K562 (cell line): ENCODE measurements at regions not wholly inside any gene's neighbourhood (a gene's known extent, or its start where the extent isn't known, plus 50 kb on each side); places are given as distances from the start of the nearest gene placed in this dataset.

Experiments used
- ATAC-seq: fragments of 200-7000 bp; cut with Tn5 transposase; 3 replicates; pipeline ENCODE4 v1.9.1; 2020; ENCODE audit warnings: moderate library complexity
- BruUV-seq: library from RNA; stranded (reverse); fragments of 400-500 nt; replicated peaks from 2 replicates; lab custom pipeline; 2021; lab: Mats Ljungman, UMichigan
- CTCF ChIA-PET: fragments of 300-600 bp; formaldehyde crosslinking; extraction: SDS; loops from one replicate; lab custom pipeline; 2021; ENCODE audit warnings: low intra/inter-chr PET ratio; lab: Yijun Ruan, JAX
- POLR2A ChIA-PET: fragments of 300-600, 350-650 bp; sonication (Branson Sonifier 250); formaldehyde crosslinking; extraction: SDS; loops from one replicate; lab custom pipeline; 2021; ENCODE audit warnings: antibody characterized with exemption, inconsistent platforms; lab: Yijun Ruan, JAX
- DNase-seq, 4 experiments: peaks; one replicate each; pipeline versions ENCODE4 v3.0.0 to v3.0.0-alpha.2; 2011 to 2018; ENCODE audit warnings: low spot score in 3 of 4, mixed read lengths in 3 of 4; ENCODE audit errors: extremely low read depth in 1 of 4
- FAIRE-seq: peaks from 2 replicates; lab custom pipeline; 2011; peaks lifted over from hg19 to GRCh38; lab: Jason Lieb, UNC
- H2AFZ ChIP-seq: 2 replicates; pipeline ENCODE4 v1.6.0; 2011; ENCODE audit warnings: low read depth, low read length, control low read depth, inconsistent platforms
- H3K27ac ChIP-seq: fragments of 200-600 bp; 3 replicates; pipeline ENCODE4 v1.8.0; 2011; ENCODE audit warnings: low read depth, mild to moderate bottlenecking, control low read depth, inconsistent platforms, low read length, moderate library complexity, mixed read lengths; ENCODE audit errors: extremely low read depth
- H3K27me3 ChIP-seq, 2 experiments: fragments of 300-600 bp in 1 of 2; 2 replicates in 1 of 2; 3 replicates in 1 of 2; pipeline versions ENCODE4 v1.6.0 to v1.8.0; 2011; ENCODE audit warnings: inconsistent platforms in 2 of 2, low read length in 2 of 2, mild to moderate bottlenecking in 1 of 2, mixed read lengths in 1 of 2, moderate library complexity in 1 of 2; ENCODE audit not compliant: control insufficient read depth in 2 of 2, insufficient read depth in 2 of 2
- H3K36me3 ChIP-seq: fragments of 300-600 bp; 3 replicates; pipeline ENCODE4 v1.8.0; 2011; ENCODE audit warnings: mild to moderate bottlenecking, low read length, inconsistent platforms; ENCODE audit not compliant: control insufficient read depth, insufficient read depth
- H3K4me1 ChIP-seq, 2 experiments: fragments of 200-600 bp in 1 of 2; replicated peaks in 1 of 2; 2 replicates in 1 of 2; 3 replicates in 1 of 2; pipeline versions ENCODE4 v1.5.1 to v1.8.0; 2011; ENCODE audit warnings: inconsistent platforms in 2 of 2, low read length in 2 of 2, mild to moderate bottlenecking in 1 of 2, mixed read lengths in 1 of 2, moderate library complexity in 1 of 2; ENCODE audit not compliant: control insufficient read depth in 2 of 2, insufficient read depth in 2 of 2
- H3K4me2 ChIP-seq: 2 replicates; pipeline ENCODE4 v1.6.1; 2011; ENCODE audit warnings: low read length, control low read depth, inconsistent platforms, mixed read lengths; ENCODE audit not compliant: insufficient read depth
- H3K4me3 ChIP-seq: fragments of 200-600 bp; sonication (generic), shearing (Covaris generic); 2 replicates; pipeline ENCODE4 v1.5.1; 2016; ENCODE audit warnings: control low read depth, inconsistent platforms
- H3K79me2 ChIP-seq: fragments of 200-600 bp; 3 replicates; pipeline ENCODE4 v1.8.0; 2011; ENCODE audit warnings: low read length, inconsistent platforms; ENCODE audit not compliant: control insufficient read depth, insufficient read depth
- H3K9ac ChIP-seq, 2 experiments: 2 replicates each; pipeline versions ENCODE4 v1.6.0 to v1.6.1; 2011; ENCODE audit warnings: low read depth in 2 of 2, low read length in 2 of 2, control low read depth in 1 of 2, inconsistent platforms in 1 of 2, mild to moderate bottlenecking in 1 of 2, mixed read lengths in 1 of 2; ENCODE audit not compliant: insufficient read depth in 1 of 2
- H3K9me1 ChIP-seq: one replicate; pipeline ENCODE4 v1.6.0; 2011; ENCODE audit warnings: inconsistent platforms, mild to moderate bottlenecking, low read length, moderate library complexity; ENCODE audit not compliant: control insufficient read depth, insufficient read depth
- H3K9me3 ChIP-seq: replicated peaks from 2 replicates; pipeline ENCODE4 v1.5.1; 2011; ENCODE audit warnings: low read depth, low read length, inconsistent platforms; ENCODE audit not compliant: control insufficient read depth, insufficient read depth
- H4K20me1 ChIP-seq: replicated peaks from 2 replicates; pipeline ENCODE4 v1.6.1; 2011; ENCODE audit warnings: low read length, inconsistent platforms, mixed read lengths; ENCODE audit not compliant: control insufficient read depth, insufficient read depth
- ATF1 ChIP-seq, 2 experiments: fragments of 450-650 bp in 1 of 2; IDR thresholded peaks; 2 replicates each; pipeline ENCODE4 v1.6.1; 2016; ENCODE audit warnings: missing compliant biosample characterization in 1 of 2, missing genetic modification characterization in 1 of 2
- DIDO1 ChIP-seq: fragments of 450-650 bp; IDR thresholded peaks from 2 replicates; pipeline ENCODE4 v1.6.1; 2016; ENCODE audit warnings: low read depth, missing biosample characterization, missing genetic modification characterization
- FOSL1 ChIP-seq: fragments of 200-800 bp; sonication (Bioruptor generic); conservative IDR thresholded peaks from 2 replicates; pipeline ENCODE4 v1.6.1; 2016; ENCODE audit warnings: missing genetic modification characterization, missing compliant biosample characterization
- WGBS: fragments of 100-300 bp; shearing (Covaris generic); methylation state at CpG from one replicate; pipeline ENCODE4 v1.1.6; 2016; ENCODE audit warnings: low coverage, mixed read lengths; ENCODE audit not compliant: insufficient coverage; ENCODE audit errors: missing lambda C conversion rate; 5-methylcytosine and 5-hydroxymethylcytosine counted together
- in situ Hi-C: fragments of 300-500 bp; cut with MboI; formaldehyde crosslinking; loops from 4 replicates; pipeline ENCODE4 v1.15.0; 2018; ENCODE audit warnings: inconsistent platforms, mixed read lengths
- intact Hi-C: fragments of 100-400 bp; cut with micrococcal nuclease; formaldehyde crosslinking; loops from 2 replicates; pipeline ENCODE4 v1.14.2; 2022
- TF ChIP-seq, protein P1 (sequence below): sonication (generic); formaldehyde crosslinking; IDR thresholded peaks from 2 replicates; pipeline ENCODE4 v1.8.1; 2023; ENCODE audit warnings: mild to moderate bottlenecking, missing genetic modification reagents
- TF ChIP-seq, protein P2 (sequence below): fragments of 450-650 bp; IDR thresholded peaks from 2 replicates; pipeline ENCODE4 v1.6.1; 2016; ENCODE audit warnings: low read depth
- TF ChIP-seq, protein P3 (sequence below): sonication (generic); formaldehyde crosslinking; IDR thresholded peaks from 2 replicates; pipeline ENCODE4 v1.8.0; 2022; ENCODE audit warnings: mild to moderate bottlenecking, missing genetic modification reagents

DNA sequence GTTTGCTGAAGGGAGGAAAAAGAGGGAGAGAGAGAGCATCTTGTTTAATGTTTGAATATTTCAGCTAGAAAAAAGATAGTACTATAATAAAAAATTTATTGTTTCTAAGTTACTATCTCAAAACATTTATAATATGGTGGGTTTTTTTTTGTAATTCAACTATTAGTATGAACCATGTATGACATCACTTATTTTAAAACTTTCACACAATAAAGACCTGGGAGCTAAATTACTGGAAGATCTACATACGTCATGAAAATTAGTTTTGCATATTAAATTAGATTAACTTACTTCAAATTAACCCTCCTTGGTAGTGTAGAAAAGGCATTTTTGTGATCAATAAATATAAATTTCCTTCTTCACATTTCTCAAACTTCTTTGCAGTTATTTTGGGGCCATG lies 432.0 kb upstream of the SLIT2 start (continued):
- TF ChIP-seq, protein P1, sequence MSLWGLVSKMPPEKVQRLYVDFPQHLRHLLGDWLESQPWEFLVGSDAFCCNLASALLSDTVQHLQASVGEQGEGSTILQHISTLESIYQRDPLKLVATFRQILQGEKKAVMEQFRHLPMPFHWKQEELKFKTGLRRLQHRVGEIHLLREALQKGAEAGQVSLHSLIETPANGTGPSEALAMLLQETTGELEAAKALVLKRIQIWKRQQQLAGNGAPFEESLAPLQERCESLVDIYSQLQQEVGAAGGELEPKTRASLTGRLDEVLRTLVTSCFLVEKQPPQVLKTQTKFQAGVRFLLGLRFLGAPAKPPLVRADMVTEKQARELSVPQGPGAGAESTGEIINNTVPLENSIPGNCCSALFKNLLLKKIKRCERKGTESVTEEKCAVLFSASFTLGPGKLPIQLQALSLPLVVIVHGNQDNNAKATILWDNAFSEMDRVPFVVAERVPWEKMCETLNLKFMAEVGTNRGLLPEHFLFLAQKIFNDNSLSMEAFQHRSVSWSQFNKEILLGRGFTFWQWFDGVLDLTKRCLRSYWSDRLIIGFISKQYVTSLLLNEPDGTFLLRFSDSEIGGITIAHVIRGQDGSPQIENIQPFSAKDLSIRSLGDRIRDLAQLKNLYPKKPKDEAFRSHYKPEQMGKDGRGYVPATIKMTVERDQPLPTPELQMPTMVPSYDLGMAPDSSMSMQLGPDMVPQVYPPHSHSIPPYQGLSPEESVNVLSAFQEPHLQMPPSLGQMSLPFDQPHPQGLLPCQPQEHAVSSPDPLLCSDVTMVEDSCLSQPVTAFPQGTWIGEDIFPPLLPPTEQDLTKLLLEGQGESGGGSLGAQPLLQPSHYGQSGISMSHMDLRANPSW = no peak
- TF ChIP-seq FOSL1 = no peak
- no peak for TF ChIP-seq DIDO1 (tag)
- TF ChIP-seq ATF1 (CRISPR knock-in tag; IDR thresholded peaks at IDR 0.05) = no peak
- no peak for TF ChIP-seq ATF1 (tag; IDR thresholded peaks at IDR 0.05)

DNA sequence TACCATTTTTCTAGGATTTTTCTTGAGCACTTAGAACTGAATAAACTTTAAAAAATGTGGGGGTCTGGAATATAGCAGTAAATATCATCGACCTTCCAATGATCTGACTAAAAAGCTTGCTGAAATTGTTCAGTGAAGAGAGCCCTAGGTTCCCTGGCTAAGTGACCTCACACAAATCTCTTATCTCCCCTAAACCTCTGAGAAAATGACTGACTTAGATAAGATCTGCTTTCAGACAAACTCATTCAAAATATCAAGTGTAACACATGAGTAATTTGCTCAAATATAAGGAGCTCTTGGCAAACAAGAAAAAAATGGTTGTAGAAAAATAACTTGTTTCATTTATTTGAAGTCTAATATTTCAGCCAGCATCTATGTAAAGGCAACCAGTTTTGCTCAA lies 441.7 kb upstream of the SLIT2 start:
- no peak overlapping the region for H3K4me3 ChIP-seq
- H3K9ac ChIP-seq = no peak overlapping the region
- H2AFZ ChIP-seq = no peak overlapping the region
- H3K4me2 ChIP-seq = no peak overlapping the region
- H3K36me3 ChIP-seq = no peaks in the 10 kb centered on the region
- CTCF ChIA-PET = no interaction called here
- DNase-seq = no peak
- POLR2A ChIA-PET = no interaction called here
- no peak for ATAC-seq
- H3K27ac ChIP-seq = no peak overlapping the region
- 0% methylated on average over 1 of the region's 1 CpG for WGBS
- H3K27me3 ChIP-seq = no peaks in the 10 kb centered on the region
- BruUV-seq = no TSS peak
- no peaks in the 10 kb centered on the region for H3K79me2 ChIP-seq
- no peaks in the 10 kb centered on the region for H4K20me1 ChIP-seq
- no peaks in the 10 kb centered on the region for H3K9me1 ChIP-seq
- in situ Hi-C loops (no loop called here), intact Hi-C loops (no loop called here)
- no peaks in the 10 kb centered on the region for H3K4me1 ChIP-seq
- no peak for FAIRE-seq
- no peaks in the 10 kb centered on the region; the same call in 1 of the 2 replicates for H3K9me3 ChIP-seq
- TF ChIP-seq, protein P2, sequence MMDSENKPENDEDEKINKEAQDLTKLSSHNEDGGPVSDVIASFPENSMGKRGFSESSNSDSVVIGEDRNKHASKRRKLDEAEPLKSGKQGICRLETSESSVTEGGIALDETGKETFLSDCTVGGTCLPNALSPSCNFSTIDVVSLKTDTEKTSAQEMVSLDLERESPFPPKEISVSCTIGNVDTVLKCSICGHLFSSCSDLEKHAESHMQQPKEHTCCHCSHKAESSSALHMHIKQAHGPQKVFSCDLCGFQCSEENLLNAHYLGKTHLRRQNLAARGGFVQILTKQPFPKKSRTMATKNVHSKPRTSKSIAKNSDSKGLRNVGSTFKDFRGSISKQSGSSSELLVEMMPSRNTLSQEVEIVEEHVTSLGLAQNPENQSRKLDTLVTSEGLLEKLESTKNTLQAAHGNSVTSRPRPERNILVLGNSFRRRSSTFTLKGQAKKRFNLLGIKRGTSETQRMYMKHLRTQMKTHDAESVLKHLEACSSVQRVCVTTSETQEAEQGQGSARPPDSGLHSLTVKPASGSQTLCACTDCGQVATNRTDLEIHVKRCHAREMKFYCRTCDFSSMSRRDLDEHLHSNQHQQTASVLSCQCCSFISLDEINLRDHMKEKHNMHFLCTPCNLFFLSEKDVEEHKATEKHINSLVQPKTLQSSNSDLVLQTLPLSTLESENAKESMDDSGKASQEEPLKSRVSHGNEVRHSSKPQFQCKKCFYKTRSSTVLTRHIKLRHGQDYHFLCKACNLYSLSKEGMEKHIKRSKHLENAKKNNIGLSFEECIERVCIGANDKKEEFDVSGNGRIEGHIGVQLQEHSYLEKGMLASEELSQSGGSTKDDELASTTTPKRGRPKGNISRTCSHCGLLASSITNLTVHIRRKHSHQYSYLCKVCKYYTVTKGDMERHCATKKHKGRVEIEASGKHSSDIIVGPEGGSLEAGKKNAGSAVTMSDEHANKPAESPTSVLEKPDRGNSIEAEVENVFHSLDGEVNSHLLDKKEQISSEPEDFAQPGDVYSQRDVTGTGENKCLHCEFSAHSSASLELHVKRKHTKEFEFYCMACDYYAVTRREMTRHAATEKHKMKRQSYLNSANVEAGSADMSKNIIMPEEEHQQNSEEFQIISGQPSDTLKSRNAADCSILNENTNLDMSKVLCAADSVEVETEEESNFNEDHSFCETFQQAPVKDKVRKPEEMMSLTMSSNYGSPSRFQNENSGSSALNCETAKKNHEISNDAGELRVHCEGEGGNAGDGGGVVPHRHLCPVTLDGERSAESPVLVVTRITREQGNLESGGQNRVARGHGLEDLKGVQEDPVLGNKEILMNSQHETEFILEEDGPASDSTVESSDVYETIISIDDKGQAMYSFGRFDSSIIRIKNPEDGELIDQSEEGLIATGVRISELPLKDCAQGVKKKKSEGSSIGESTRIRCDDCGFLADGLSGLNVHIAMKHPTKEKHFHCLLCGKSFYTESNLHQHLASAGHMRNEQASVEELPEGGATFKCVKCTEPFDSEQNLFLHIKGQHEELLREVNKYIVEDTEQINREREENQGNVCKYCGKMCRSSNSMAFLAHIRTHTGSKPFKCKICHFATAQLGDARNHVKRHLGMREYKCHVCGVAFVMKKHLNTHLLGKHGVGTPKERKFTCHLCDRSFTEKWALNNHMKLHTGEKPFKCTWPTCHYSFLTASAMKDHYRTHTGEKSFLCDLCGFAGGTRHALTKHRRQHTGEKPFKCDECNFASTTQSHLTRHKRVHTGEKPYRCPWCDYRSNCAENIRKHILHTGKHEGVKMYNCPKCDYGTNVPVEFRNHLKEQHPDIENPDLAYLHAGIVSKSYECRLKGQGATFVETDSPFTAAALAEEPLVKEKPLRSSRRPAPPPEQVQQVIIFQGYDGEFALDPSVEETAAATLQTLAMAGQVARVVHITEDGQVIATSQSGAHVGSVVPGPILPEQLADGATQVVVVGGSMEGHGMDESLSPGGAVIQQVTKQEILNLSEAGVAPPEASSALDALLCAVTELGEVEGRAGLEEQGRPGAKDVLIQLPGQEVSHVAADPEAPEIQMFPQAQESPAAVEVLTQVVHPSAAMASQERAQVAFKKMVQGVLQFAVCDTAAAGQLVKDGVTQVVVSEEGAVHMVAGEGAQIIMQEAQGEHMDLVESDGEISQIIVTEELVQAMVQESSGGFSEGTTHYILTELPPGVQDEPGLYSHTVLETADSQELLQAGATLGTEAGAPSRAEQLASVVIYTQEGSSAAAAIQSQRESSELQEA = no peak
- TF ChIP-seq, protein P3, sequence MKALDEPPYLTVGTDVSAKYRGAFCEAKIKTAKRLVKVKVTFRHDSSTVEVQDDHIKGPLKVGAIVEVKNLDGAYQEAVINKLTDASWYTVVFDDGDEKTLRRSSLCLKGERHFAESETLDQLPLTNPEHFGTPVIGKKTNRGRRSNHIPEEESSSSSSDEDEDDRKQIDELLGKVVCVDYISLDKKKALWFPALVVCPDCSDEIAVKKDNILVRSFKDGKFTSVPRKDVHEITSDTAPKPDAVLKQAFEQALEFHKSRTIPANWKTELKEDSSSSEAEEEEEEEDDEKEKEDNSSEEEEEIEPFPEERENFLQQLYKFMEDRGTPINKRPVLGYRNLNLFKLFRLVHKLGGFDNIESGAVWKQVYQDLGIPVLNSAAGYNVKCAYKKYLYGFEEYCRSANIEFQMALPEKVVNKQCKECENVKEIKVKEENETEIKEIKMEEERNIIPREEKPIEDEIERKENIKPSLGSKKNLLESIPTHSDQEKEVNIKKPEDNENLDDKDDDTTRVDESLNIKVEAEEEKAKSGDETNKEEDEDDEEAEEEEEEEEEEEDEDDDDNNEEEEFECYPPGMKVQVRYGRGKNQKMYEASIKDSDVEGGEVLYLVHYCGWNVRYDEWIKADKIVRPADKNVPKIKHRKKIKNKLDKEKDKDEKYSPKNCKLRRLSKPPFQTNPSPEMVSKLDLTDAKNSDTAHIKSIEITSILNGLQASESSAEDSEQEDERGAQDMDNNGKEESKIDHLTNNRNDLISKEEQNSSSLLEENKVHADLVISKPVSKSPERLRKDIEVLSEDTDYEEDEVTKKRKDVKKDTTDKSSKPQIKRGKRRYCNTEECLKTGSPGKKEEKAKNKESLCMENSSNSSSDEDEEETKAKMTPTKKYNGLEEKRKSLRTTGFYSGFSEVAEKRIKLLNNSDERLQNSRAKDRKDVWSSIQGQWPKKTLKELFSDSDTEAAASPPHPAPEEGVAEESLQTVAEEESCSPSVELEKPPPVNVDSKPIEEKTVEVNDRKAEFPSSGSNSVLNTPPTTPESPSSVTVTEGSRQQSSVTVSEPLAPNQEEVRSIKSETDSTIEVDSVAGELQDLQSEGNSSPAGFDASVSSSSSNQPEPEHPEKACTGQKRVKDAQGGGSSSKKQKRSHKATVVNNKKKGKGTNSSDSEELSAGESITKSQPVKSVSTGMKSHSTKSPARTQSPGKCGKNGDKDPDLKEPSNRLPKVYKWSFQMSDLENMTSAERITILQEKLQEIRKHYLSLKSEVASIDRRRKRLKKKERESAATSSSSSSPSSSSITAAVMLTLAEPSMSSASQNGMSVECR (CRISPR knock-in tag) = no peak
